WERI-Rb-1 (cell line): ENCODE measurements at regions not wholly inside any gene's neighbourhood (a gene's known extent, or its start where the extent isn't known, plus 50 kb on each side); places are given as distances from the start of the nearest gene placed in this dataset.

Experiments
- DNase-seq: peaks from one replicate; pipeline ENCODE4 v3.0.0-alpha.2; 2020
- H3K27ac ChIP-seq: fragments of 250-450 bp; sonication (Bioruptor Pico); 2 replicates; pipeline ENCODE4 v1.5.1; 2020; ENCODE audit warnings: mild to moderate bottlenecking, moderate library complexity
- H3K27me3 ChIP-seq: fragments of 250-450 bp; sonication (Bioruptor Pico); 2 replicates; pipeline ENCODE4 v1.5.1; 2021; ENCODE audit warnings: mild to moderate bottlenecking, low read depth, moderate library complexity; ENCODE audit not compliant: insufficient read depth, severe bottlenecking
- H3K36me3 ChIP-seq: fragments of 250-450 bp; sonication (Bioruptor Pico); 2 replicates; pipeline ENCODE4 v1.5.1; 2020; ENCODE audit warnings: mild to moderate bottlenecking, moderate library complexity
- H3K4me3 ChIP-seq: 2 replicates; pipeline ENCODE4 v1.5.1; 2011; ENCODE audit warnings: low read depth, mild to moderate bottlenecking, control low read depth, low read length
- H3K9me3 ChIP-seq: fragments of 250-450 bp; sonication (Bioruptor Pico); 2 replicates; pipeline ENCODE4 v1.5.1; 2021; ENCODE audit warnings: mild to moderate bottlenecking, moderate library complexity; ENCODE audit not compliant: severe bottlenecking
- CTCF ChIP-seq: IDR thresholded peaks from 2 replicates; pipeline ENCODE4 v1.5.1; 2011; ENCODE audit warnings: low read depth, mild to moderate bottlenecking, control low read depth, inconsistent platforms, low read length

- Histone ChIP-seq H3K27ac (no peak overlapping the region), H3K9me3 (no peaks in the 10 kb centered on the region), H3K4me3 (no peak overlapping the region), H3K36me3 (no peaks in the 10 kb centered on the region), H3K27me3 (no peaks in the 10 kb centered on the region)
- DNase-seq = no peak
- TF ChIP-seq CTCF = no peak
Measured at GRCh38 chr7:114100810-114101209, 182.0 kb upstream of the PPP1R3A start.

- no peak for DNase-seq
- TF ChIP-seq CTCF = no peak
- H3K36me3 ChIP-seq = no peaks in the 10 kb centered on the region
- H3K27me3 ChIP-seq = no peaks in the 10 kb centered on the region
- no peak overlapping the region for H3K4me3 ChIP-seq
- H3K9me3 ChIP-seq = no peaks in the 10 kb centered on the region
- no peak overlapping the region for H3K27ac ChIP-seq
Measured at GRCh38 chr7:114099337-114099736, 180.5 kb upstream of the PPP1R3A start.

GRCh38 chr7:114095885-114096284 lies 177.1 kb upstream of the PPP1R3A start:
- no peaks in the 10 kb centered on the region for H3K36me3 ChIP-seq
- no peak for DNase-seq
- no peak for TF ChIP-seq CTCF
- H3K4me3 ChIP-seq = no peak overlapping the region
- H3K27ac ChIP-seq = no peak overlapping the region
- H3K9me3 ChIP-seq = no peaks in the 10 kb centered on the region
- H3K27me3 ChIP-seq = no peaks in the 10 kb centered on the region

- H3K27ac ChIP-seq = no peak overlapping the region
- H3K9me3 ChIP-seq = no peaks in the 10 kb centered on the region
- H3K4me3 ChIP-seq = peak overlapping the region; percentile 94
Measured at GRCh38 chr7:114088470-114088940, 169.7 kb upstream of the PPP1R3A start.

GRCh38 chr7:114087653-114088469 lies 169.1 kb upstream of the PPP1R3A start:
- Histone ChIP-seq H3K27me3 (no peaks in the 10 kb centered on the region), H3K4me3 (peak overlapping the region; percentile 94), H3K36me3 (no peaks in the 10 kb centered on the region), H3K9me3 (no peaks in the 10 kb centered on the region), H3K27ac (no peak overlapping the region)
- DNase-seq = peak; percentile 19
- no peak for TF ChIP-seq CTCF

More at GRCh38 chr7:114088470-114088940, 169.7 kb upstream of the PPP1R3A start:
- Histone ChIP-seq H3K27me3 (no peaks in the 10 kb centered on the region), H3K36me3 (no peaks in the 10 kb centered on the region)
- DNase-seq = no peak
- TF ChIP-seq CTCF = no peak
